T-helper 2 cell treated with Interferon-gamma antibody and Interleukin-4, amounts not matched to agents 100 ng/mL and 5 ng/mL, for 36 hours (primary cell): ENCODE measurements at regions not wholly inside any gene's neighbourhood (a gene's known extent, or its start where the extent isn't known, plus 50 kb on each side); places are given as distances from the start of the nearest gene placed in this dataset.
"Not testable (repeated sequence)": the region's sequence is repeated elsewhere in the genome, so short reads cannot be mapped to it uniquely, and the experiment has no call there.

Experiments used
- intact Hi-C: fragments of 100-400 bp; cut with micrococcal nuclease; formaldehyde crosslinking; loops from one replicate; pipeline ENCODE4 v1.15.1; 2023

DNA sequence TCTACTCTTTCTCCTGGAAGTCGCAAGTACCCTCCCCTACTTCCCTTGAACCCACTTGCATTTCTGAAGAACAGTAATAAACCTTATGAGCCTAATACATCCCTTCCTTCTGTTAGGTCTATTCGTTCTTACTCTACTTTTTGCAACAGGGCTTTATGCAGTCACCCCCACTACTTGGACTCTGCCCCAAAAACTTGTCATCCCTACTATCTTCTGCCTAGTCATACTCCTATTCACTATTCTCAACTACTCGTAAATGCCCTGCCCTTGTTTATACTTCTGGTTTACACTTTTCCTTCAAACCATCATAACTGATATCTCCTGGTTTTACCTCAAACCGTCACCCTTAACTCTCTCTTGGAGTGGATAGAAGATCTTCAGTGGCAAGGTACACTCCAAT lies 55.2 kb upstream of the SLIT2 start:
- intact Hi-C loops, result no loop called here

DNA sequence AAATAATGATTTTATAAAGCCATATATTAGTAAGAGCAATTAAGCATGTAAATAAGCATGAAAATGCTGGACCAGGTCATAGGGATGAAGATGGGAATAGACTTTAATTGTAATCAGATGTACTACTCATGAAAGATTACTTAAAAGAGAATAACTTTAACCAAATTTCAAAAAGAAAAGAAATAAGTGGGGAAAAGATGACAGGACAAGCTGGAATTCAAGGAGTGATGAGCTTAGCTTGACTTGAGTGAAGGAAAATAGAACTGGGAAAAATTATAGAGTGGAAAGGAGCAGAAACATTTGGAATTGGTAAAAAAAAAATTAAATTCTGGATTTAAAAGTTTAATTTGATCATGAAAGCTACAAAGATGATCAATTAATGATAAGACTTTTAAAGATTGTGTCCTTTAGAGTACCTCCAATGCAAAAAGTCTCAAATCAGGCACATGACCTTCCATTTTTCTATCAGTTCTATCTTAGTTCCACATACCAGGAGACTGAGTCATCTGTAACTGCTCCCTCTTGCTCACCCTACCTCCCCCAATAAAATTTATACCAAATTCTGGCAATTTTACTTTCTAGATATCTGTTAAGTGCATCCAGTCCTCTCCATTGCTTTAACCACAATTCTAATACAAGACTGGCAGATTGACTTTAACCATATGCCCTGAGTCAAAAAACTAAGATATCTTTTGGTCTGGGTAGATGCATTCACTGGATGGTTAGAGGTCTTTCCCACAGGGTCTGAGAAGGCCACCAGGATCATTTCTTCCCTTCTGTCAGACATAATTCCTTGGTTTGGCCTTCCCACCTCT lies 56.4 kb upstream of the SLIT2 start:
- intact Hi-C loops, result no loop called here

DNA sequence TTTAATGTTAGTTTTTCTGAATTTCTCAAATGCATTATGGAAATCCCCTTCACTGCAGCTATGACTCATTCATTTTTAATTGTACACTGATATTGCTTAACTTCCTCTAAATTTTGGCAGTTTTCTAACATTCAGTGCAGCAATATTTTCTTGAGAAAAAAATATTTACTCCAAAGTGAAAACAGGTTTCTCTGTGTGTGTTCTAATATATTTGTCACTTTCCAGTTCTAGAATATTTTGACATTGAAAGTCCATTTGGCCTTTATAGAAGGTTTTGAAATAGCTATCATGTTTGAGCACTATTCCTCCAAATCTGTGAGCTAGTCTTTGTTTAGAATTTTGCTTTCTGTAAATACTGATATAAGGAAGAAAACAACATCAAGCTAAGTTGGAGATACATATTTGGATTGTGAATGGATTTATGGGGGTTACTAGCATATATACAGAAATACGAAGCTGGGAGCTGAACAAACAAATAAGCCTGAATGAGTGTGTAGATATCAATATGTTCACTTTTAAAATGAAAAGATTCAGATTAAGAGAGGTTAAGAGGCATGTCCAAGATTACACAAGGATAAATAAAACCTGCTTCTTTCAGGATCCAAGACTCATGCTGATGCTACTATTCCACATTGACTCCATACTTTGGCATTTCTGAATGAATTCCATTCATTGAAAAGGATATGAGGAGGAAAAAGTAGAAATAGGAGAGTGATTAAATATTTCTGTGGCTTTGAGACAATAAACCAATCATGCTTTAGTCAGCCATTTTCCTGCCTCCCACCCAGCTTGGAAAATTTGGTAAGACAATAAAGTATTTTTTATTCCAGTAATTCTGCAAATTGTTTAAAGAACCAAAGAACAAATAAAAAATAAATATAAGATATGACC lies 57.3 kb upstream of the SLIT2 start:
- intact Hi-C loops, result no loop called here

GRCh38 chr4:20193141-20193936 lies 58.4 kb upstream of the SLIT2 start:
- intact Hi-C loops, result no loop called here

- intact Hi-C loops, result no loop called here
Observed at GRCh38 chr4:20192736-20193135, 59.0 kb upstream of the SLIT2 start.

- intact Hi-C loops, result no loop called here
Observed at GRCh38 chr4:20185103-20185502, 66.6 kb upstream of the SLIT2 start.

- intact Hi-C loops, result not testable (repeated sequence)
Observed at GRCh38 chr4:20183131-20183530, 68.6 kb upstream of the SLIT2 start.

DNA sequence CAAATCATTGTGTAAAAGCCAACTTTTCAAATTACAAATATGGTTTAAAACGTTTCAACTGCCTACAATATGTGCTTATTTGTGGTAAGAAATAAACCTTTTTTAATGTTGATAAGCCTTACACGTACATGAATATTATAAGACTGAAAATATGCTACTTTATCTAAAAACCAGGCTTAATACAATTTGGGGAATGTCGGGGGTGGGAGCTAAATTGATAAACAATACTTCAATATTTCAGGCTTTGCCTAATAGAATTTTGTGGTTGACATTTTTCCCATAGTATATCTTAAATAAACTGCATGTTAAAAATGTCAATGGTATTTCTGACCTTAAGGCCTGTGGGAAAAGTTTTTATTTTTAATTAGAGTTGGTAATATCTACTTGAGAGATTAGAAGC lies 69.8 kb upstream of the SLIT2 start:
- intact Hi-C loops, result no loop called here

DNA sequence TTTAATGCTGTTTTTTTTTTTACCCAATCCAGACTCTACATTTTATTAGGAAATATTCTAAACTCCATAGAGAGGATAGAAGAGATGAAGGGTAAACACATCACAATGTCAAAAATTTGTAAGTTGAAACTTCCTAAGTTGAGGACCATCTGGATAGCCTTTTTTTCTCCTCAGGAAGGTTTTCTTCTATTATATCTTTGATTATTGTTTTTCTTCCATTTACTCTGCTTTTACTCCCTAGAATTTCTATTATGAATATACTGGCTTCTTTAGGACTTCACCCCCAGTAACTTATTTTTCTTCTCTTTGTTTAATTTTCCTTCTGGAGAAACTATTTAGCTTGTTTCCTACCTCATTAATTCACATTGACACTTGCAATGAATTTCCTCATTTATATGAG lies 71.2 kb upstream of the SLIT2 start:
- intact Hi-C loops, result no loop called here

GRCh38 chr4:20178902-20179576 lies 72.7 kb upstream of the SLIT2 start:
- intact Hi-C loops, result no loop called here

GRCh38 chr4:20176881-20177280 lies 74.8 kb upstream of the SLIT2 start:
- intact Hi-C loops, result no loop called here

GRCh38 chr4:20172070-20172760 lies 79.5 kb upstream of the SLIT2 start:
- intact Hi-C loops, result no loop called here

DNA sequence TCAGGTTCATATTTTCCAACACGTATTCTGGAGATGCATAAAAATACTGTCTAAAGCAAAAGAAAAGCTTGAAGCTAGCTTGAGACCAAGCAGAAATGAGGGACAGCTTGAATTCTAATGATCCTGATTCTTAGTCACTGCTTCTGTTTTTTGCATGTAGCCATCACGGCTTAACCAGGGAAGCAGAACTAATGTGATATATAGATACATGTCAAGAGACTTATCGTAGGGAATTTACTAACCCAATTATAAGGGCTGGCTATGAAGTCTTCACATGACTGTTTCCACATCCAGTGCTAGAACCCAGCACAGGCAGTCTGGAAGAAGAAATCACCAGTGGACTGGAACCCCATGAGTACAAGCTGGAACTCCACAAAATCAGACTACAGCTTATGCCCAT lies 85.2 kb upstream of the SLIT2 start:
- intact Hi-C loops, result no loop called here

GRCh38 chr4:20159516-20159915 lies 92.2 kb upstream of the SLIT2 start:
- intact Hi-C loops, result no loop called here

DNA sequence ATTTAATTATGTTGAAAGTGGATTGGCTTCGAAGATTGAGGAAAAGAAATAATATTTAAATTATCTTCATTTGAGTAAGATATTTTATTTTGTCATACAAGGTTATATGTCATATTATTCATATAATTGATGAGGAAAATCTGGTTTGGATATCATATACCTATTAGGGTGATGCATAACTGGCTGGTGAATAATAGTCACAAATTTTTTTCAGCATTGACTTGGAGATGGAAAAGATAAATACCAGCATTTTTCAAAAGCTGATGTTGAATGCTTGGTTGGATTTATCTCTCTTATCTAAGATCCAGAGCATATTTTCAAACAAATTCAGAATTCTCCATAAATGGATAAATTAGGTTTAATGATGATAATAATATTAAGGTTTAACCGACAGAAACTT lies 93.5 kb upstream of the SLIT2 start:
- intact Hi-C loops, result no loop called here

GRCh38 chr4:20151436-20151835 lies 100.3 kb upstream of the SLIT2 start:
- intact Hi-C loops, result no loop called here

DNA sequence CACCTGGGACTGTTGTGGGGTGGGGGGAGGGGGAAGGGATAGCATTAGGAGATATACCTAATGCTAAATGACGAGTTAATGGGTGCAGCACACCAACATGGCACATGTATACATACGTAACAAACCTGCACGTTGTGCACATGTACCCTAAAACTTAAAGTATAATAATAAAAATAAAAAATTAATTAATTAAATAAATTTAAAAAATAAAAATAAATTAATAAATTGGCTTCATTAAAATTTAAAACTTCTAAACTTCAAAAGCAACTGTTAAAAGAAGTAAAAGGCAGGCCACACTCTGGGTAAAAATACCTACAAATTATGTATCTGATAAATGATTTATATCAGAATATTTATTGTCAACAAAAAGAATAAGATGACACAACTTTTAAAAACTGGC lies 102.6 kb upstream of the SLIT2 start:
- intact Hi-C loops, result not testable (repeated sequence)

DNA sequence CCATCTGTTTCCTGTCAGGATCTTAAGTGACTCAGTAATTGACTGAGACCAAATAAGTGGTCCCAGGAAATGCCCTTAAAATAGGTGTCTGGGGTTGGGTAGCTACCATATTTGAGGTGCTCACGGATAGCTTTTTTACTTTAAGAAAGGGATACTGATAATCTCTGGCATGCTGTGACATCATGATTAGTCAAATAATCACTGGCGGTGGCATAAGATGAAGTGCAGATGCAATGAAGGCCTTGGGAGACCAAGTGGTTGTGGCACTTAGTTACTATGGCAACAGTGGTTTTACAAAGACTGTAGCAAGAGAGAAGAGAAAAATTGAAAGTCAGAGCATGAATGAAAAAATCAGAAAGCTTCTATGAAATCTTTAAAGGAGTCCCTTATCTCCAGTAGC lies 114.5 kb upstream of the SLIT2 start:
- intact Hi-C loops, result no loop called here

- intact Hi-C loops, result no loop called here
Observed at GRCh38 chr4:20127626-20128025, 124.1 kb upstream of the SLIT2 start.

GRCh38 chr4:20126906-20127305 lies 124.8 kb upstream of the SLIT2 start:
- intact Hi-C loops, result no loop called here
